ENCODE measurements at regions not wholly inside any gene's neighbourhood (a gene's known extent, or its start where the extent isn't known, plus 50 kb on each side); places are given as distances from the start of the nearest gene placed in this dataset.

GRCh38 chr5:92518318-92518904 lies 1062.6 kb downstream of the NR2F1-AS1 start:
- intact Hi-C loops (cut with micrococcal nuclease), result no loop called here
- TF ChIP-seq CTCF (IDR thresholded peaks at IDR 0.05), result no peak
- DNase-seq, result no peak
- H3K27ac Mint-ChIP-seq, result no peak overlapping the region
- no peaks in the 10 kb centered on the region for H3K36me3 ChIP-seq (ENCODE audit: control insufficient read depth, insufficient read depth, low read length)
- no peaks in the 10 kb centered on the region for H3K4me1 ChIP-seq (ENCODE audit: control insufficient read depth, insufficient read depth, low read length)
- 50% methylated on average over 4 of the region's 4 CpGs for WGBS (ENCODE audit: insufficient coverage)
- no peaks in the 10 kb centered on the region for H3K36me3 Mint-ChIP-seq
- H3K27ac ChIP-seq (ENCODE audit: low read length), result no peak overlapping the region
- H3K9me3 Mint-ChIP-seq, result peaks cover 5 to 19% of the 10 kb centered on the region in 2 donors
- H3K4me1 Mint-ChIP-seq, result no peaks in the 10 kb centered on the region
- no peak overlapping the region for H3K4me3 Mint-ChIP-seq
- no peaks in the 10 kb centered on the region for H3K27me3 ChIP-seq (ENCODE audit: control insufficient read depth, insufficient read depth, low read length)
- H3K9me3 ChIP-seq (ENCODE audit: control insufficient read depth, insufficient read depth, low read length), result no peaks in the 10 kb centered on the region
- no peaks in the 10 kb centered on the region for H3K27me3 Mint-ChIP-seq (ENCODE audit: low read depth in 2 of 2)
- H3K4me3 ChIP-seq (ENCODE audit: low read length), result no peak overlapping the region
- ATAC-seq, result no peak

GRCh38 chr5:92514896-92515295 lies 1066.1 kb downstream of the NR2F1-AS1 start:
- Mint-ChIP-seq H3K9me3 (peaks cover 12 to 24% of the 10 kb centered on the region in 2 donors), H3K27ac (no peak overlapping the region), H3K27me3 (ENCODE audit: low read depth in 2 of 2) (no peaks in the 10 kb centered on the region), H3K4me1 (no peaks in the 10 kb centered on the region), H3K4me3 (no peak overlapping the region), H3K36me3 (no peaks in the 10 kb centered on the region)
- ATAC-seq (no peak), DNase-seq (no peak)
- intact Hi-C loops (cut with micrococcal nuclease), result no loop called here
- no peaks in the 10 kb centered on the region for H3K27me3 ChIP-seq (ENCODE audit: control insufficient read depth, insufficient read depth, low read length)
- no peaks in the 10 kb centered on the region for H3K4me1 ChIP-seq (ENCODE audit: control insufficient read depth, insufficient read depth, low read length)
- no peak overlapping the region for H3K4me3 ChIP-seq (ENCODE audit: low read length)
- no peaks in the 10 kb centered on the region for H3K36me3 ChIP-seq (ENCODE audit: control insufficient read depth, insufficient read depth, low read length)
- TF ChIP-seq CTCF (IDR thresholded peaks at IDR 0.05), result no peak
- no peak overlapping the region for H3K27ac ChIP-seq (ENCODE audit: low read length)
- peaks cover 3% of the 10 kb centered on the region for H3K9me3 ChIP-seq (ENCODE audit: control insufficient read depth, insufficient read depth, low read length)

- peaks cover 9% of the 10 kb centered on the region for H3K9me3 ChIP-seq (ENCODE audit: control insufficient read depth, insufficient read depth, low read length)
- no peak overlapping the region for H3K4me3 ChIP-seq (ENCODE audit: low read length)
- no peaks in the 10 kb centered on the region for H3K27me3 ChIP-seq (ENCODE audit: control insufficient read depth, insufficient read depth, low read length)
- no peak for TF ChIP-seq CTCF (IDR thresholded peaks at IDR 0.05)
- peaks cover 15 to 25% of the 10 kb centered on the region in 2 donors for H3K9me3 Mint-ChIP-seq
- H3K4me3 Mint-ChIP-seq, result no peak overlapping the region
- H3K27me3 Mint-ChIP-seq (ENCODE audit: low read depth in 2 of 2), result no peaks in the 10 kb centered on the region
- 62% methylated on average over 1 of the region's 1 CpG for WGBS (ENCODE audit: insufficient coverage)
- no peak overlapping the region for H3K27ac Mint-ChIP-seq
- H3K4me1 ChIP-seq (ENCODE audit: control insufficient read depth, insufficient read depth, low read length), result no peaks in the 10 kb centered on the region
- ATAC-seq (no peak), DNase-seq (no peak)
- H3K4me1 Mint-ChIP-seq, result no peaks in the 10 kb centered on the region
- intact Hi-C loops (cut with micrococcal nuclease), result no loop called here
- H3K27ac ChIP-seq (ENCODE audit: low read length), result no peak overlapping the region
- H3K36me3 ChIP-seq (ENCODE audit: control insufficient read depth, insufficient read depth, low read length), result no peaks in the 10 kb centered on the region
- H3K36me3 Mint-ChIP-seq, result no peaks in the 10 kb centered on the region
These were observed 1068.0 kb downstream of the NR2F1-AS1 start for GRCh38 chr5:92513067-92513466.

GRCh38 chr5:92508271-92508670 lies 1072.7 kb downstream of the NR2F1-AS1 start:
- DNase-seq (no peak), ATAC-seq (no peak)
- H3K27ac ChIP-seq (ENCODE audit: low read length), result no peak overlapping the region
- intact Hi-C loops (cut with micrococcal nuclease), result no loop called here
- H3K4me1 ChIP-seq (ENCODE audit: control insufficient read depth, insufficient read depth, low read length), result no peaks in the 10 kb centered on the region
- H3K4me3 ChIP-seq (ENCODE audit: low read length), result no peak overlapping the region
- H3K27me3 ChIP-seq (ENCODE audit: control insufficient read depth, insufficient read depth, low read length), result no peaks in the 10 kb centered on the region
- no peaks in the 10 kb centered on the region for H3K36me3 ChIP-seq (ENCODE audit: control insufficient read depth, insufficient read depth, low read length)
- Mint-ChIP-seq H3K27ac (no peak overlapping the region), H3K27me3 (ENCODE audit: low read depth in 2 of 2) (no peaks in the 10 kb centered on the region), H3K9me3 (peaks cover 16 to 36% of the 10 kb centered on the region in 2 donors), H3K4me3 (no peak overlapping the region), H3K4me1 (no peaks in the 10 kb centered on the region), H3K36me3 (no peaks in the 10 kb centered on the region)
- no peak for TF ChIP-seq CTCF (IDR thresholded peaks at IDR 0.05)
- H3K9me3 ChIP-seq (ENCODE audit: control insufficient read depth, insufficient read depth, low read length), result peaks cover 9% of the 10 kb centered on the region
